ENCODE measurements at regions not wholly inside any gene's neighbourhood (a gene's known extent, or its start where the extent isn't known, plus 50 kb on each side); places are given as distances from the start of the nearest gene placed in this dataset.

DNA sequence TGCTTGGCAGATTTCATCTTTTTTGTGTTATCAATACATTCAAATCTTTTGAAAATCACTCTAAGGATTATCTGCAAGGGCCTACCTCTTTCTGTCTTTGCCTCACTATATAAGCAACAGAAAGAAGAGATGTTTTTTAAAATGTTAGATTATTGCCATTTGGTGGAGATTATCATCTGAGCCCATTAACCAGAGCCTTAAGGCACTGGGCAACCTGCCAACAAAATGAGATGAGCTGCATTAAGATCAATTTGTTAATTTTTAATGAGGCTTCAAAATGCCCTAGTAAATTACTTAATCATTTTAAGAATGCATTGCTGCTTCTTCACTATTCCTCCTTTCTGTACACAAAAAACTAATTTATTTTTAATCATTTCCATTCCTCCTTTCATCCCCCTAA is 314.1 kb downstream of the SNX13 start:
- ChIA-PET POLR2A (no interaction called here), CTCF (no interaction called here)
- DNase-seq: peak; percentile 12
- Histone ChIP-seq H3K79me2 (ENCODE audit: insufficient read depth) (no peaks in the 10 kb centered on the region), H3K9ac (no peak overlapping the region), H3K9me2 (no peaks in the 10 kb centered on the region), H3F3A (replicated peaks; ENCODE audit: insufficient read depth) (no peaks in the 10 kb centered on the region), H2AFZ (ENCODE audit: low read depth) (no peak overlapping the region), H3K4me3 (ENCODE audit: low read depth in 2 of 2, low read length in 1 of 2) (no peak overlapping the region), H3K36me3 (replicated peaks in 1 of 2; ENCODE audit: control insufficient read depth in 1 of 2, insufficient read depth in 2 of 2, low read length in 1 of 2) (no peaks in the 10 kb centered on the region), H3K4me1 (ENCODE audit: control insufficient read depth in 1 of 2, insufficient read depth in 2 of 2, low read depth in 1 of 2, low read length in 1 of 2) (no peaks in the 10 kb centered on the region; a peak in 1 of 4 replicates), H3K27me3 (ENCODE audit: insufficient read depth) (no peaks in the 10 kb centered on the region), H3K4me2 (no peak overlapping the region), H4K20me1 (ENCODE audit: insufficient read depth) (no peaks in the 10 kb centered on the region), H3K9me3 (no peaks in the 10 kb centered on the region), H3K27ac (ENCODE audit: low read depth in 2 of 2, low read length in 1 of 2) (no peak overlapping the region; a peak in 1 of 4 replicates)
- TF ChIP-seq, protein P1, sequence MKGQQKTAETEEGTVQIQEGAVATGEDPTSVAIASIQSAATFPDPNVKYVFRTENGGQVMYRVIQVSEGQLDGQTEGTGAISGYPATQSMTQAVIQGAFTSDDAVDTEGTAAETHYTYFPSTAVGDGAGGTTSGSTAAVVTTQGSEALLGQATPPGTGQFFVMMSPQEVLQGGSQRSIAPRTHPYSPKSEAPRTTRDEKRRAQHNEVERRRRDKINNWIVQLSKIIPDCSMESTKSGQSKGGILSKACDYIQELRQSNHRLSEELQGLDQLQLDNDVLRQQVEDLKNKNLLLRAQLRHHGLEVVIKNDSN (IDR thresholded peaks at IDR 0.05; ENCODE audit: borderline replicate concordance, low read depth): no peak
- TF ChIP-seq, protein P2, sequence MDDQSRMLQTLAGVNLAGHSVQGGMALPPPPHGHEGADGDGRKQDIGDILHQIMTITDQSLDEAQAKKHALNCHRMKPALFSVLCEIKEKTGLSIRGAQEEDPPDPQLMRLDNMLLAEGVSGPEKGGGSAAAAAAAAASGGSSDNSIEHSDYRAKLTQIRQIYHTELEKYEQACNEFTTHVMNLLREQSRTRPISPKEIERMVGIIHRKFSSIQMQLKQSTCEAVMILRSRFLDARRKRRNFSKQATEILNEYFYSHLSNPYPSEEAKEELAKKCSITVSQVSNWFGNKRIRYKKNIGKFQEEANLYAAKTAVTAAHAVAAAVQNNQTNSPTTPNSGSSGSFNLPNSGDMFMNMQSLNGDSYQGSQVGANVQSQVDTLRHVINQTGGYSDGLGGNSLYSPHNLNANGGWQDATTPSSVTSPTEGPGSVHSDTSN (IDR thresholded peaks at IDR 0.05): no peak
- peak; percentile 21; the same call in 1 of the 2 replicates for TF ChIP-seq GATA2 (CRISPR knock-in tag; IDR thresholded peaks at IDR 0.05)
- no peak for TF ChIP-seq FOXJ3 (CRISPR knock-in tag; IDR thresholded peaks at IDR 0.05)
- TF ChIP-seq EP300 (IDR thresholded peaks at IDR 0.05; ENCODE audit: borderline replicate concordance in 1 of 2, low read depth in 1 of 2, low read length in 1 of 2): peak in 1 of 2 experiments; percentile 36; a peak in 1 of 4 replicates
- TF ChIP-seq TEAD4 (IDR thresholded peaks at IDR 0.05; ENCODE audit: borderline replicate concordance, insufficient read depth): 0 out of 2 replicates have a peak, but pooled peaks have one; percentile 30
- TF ChIP-seq, protein P3, sequence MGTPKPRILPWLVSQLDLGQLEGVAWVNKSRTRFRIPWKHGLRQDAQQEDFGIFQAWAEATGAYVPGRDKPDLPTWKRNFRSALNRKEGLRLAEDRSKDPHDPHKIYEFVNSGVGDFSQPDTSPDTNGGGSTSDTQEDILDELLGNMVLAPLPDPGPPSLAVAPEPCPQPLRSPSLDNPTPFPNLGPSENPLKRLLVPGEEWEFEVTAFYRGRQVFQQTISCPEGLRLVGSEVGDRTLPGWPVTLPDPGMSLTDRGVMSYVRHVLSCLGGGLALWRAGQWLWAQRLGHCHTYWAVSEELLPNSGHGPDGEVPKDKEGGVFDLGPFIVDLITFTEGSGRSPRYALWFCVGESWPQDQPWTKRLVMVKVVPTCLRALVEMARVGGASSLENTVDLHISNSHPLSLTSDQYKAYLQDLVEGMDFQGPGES (IDR thresholded peaks at IDR 0.05; ENCODE audit: low read depth, low read length): no peak
- TF ChIP-seq CHD2 (IDR thresholded peaks at IDR 0.05; ENCODE audit: low read length, partially characterized antibody): peak; percentile 47
- TF ChIP-seq NFIC (IDR thresholded peaks at IDR 0.05; ENCODE audit: borderline replicate concordance): peak; percentile 29; the same call in 1 of the 2 replicates

DNA sequence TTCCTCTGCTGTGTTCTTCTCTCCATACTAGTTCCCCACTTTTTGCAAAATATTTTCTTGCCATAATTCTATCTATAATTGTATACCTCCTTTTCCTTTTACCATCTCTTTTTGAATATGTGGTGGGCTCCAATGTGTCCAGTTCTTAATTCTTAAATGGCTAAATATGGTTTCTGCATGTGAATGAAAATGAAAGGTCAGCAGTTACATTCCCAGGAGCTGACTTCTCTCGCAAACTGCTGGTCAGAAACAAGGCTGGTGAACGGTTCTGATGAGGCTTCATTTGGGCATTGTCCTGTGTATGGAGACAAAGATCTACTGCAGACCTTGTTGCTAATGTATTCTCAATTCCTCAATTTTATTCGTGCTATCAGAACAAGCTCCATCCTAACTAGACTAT is 309.2 kb downstream of the SNX13 start:
- TF ChIP-seq RAD21 (IDR thresholded peaks at IDR 0.05; ENCODE audit: low read length) (no peak), MEF2A (IDR thresholded peaks at IDR 0.05; ENCODE audit: borderline replicate concordance, low read depth) (no peak), JUND (IDR thresholded peaks at IDR 0.05) (no peak)
- TF ChIP-seq, protein P4, sequence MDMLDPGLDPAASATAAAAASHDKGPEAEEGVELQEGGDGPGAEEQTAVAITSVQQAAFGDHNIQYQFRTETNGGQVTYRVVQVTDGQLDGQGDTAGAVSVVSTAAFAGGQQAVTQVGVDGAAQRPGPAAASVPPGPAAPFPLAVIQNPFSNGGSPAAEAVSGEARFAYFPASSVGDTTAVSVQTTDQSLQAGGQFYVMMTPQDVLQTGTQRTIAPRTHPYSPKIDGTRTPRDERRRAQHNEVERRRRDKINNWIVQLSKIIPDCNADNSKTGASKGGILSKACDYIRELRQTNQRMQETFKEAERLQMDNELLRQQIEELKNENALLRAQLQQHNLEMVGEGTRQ (IDR thresholded peaks at IDR 0.05; ENCODE audit: borderline replicate concordance, low read depth, low read length): no peak
- TF ChIP-seq, protein P1 (IDR thresholded peaks at IDR 0.05; ENCODE audit: borderline replicate concordance, low read depth): no peak
- Histone ChIP-seq H3K79me2 (ENCODE audit: insufficient read depth) (no peaks in the 10 kb centered on the region), H3K9me3 (no peaks in the 10 kb centered on the region), H3K36me3 (replicated peaks in 1 of 2; ENCODE audit: control insufficient read depth in 1 of 2, insufficient read depth in 2 of 2, low read length in 1 of 2) (no peaks in the 10 kb centered on the region), H4K20me1 (ENCODE audit: insufficient read depth) (no peaks in the 10 kb centered on the region), H3K4me3 (ENCODE audit: low read depth in 2 of 2, low read length in 1 of 2) (no peak overlapping the region), H3K9me2 (no peaks in the 10 kb centered on the region), H3K27me3 (ENCODE audit: insufficient read depth) (no peaks in the 10 kb centered on the region), H3K4me1 (ENCODE audit: control insufficient read depth in 1 of 2, insufficient read depth in 2 of 2, low read depth in 1 of 2, low read length in 1 of 2) (no peaks in the 10 kb centered on the region; a peak in 1 of 4 replicates), H3K9ac (no peak overlapping the region), H3F3A (replicated peaks; ENCODE audit: insufficient read depth) (no peaks in the 10 kb centered on the region), H2AFZ (ENCODE audit: low read depth) (no peak overlapping the region), H3K27ac (ENCODE audit: low read depth in 2 of 2, low read length in 1 of 2) (no peak overlapping the region), H3K4me2 (no peak overlapping the region)
- no peak for DNase-seq
- ChIA-PET CTCF (interaction anchor here (1.7 kb wide), 1 partner anchor 10 kb away, joined by 8 read pairs; no protein-coding TSS in a partner anchor), POLR2A (no interaction called here)
- WGBS (ENCODE audit: low lambda C conversion rate): 23% methylated on average over 3 of the region's 3 CpGs

All from SK-N-SH (cell line).